ENCODE measurements at regions not wholly inside any gene's neighbourhood (a gene's known extent, or its start where the extent isn't known, plus 50 kb on each side); places are given as distances from the start of the nearest gene placed in this dataset.
A peak's percentile ranks its signal among the peaks of the same experiment; 100 is the strongest.

DNA sequence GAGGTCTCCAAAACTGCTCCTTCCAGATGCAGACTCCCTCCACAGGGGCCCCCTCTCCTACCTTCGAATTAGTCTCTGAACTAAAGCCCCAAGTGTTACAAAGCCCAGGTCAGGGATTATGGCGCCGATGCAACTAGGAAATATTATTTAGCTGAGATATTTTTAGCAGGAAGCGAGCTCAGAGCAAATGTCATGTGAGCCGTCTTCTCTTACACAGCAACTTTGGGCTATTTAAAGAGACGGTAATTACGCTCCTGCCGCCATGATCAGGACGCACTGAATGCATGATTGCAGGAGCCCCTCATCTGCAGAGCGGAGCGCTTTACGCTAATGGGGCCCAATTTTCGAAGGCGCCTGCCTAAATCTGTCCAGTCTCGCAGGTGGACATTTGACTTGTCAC is 55.3 kb upstream of the TARDBP start:
- Histone ChIP-seq H3K27me3 (ENCODE audit: insufficient read depth, low read length, poor library complexity) (no peaks in the 10 kb centered on the region), H3K9ac (ENCODE audit: low read depth, low read length) (no peak overlapping the region), H3K4me1 (ENCODE audit: insufficient read depth, low read length) (no peaks in the 10 kb centered on the region), H3K27ac (ENCODE audit: low read length) (no peak overlapping the region), H3K4me2 (ENCODE audit: insufficient read depth, low read length) (no peak overlapping the region), H4K20me1 (ENCODE audit: insufficient read depth, low read length) (no peaks in the 10 kb centered on the region), H3K9me3 (ENCODE audit: insufficient read depth, low read length, severe bottlenecking) (no peaks in the 10 kb centered on the region), H3K79me2 (ENCODE audit: insufficient read depth, low read length) (no peaks in the 10 kb centered on the region), H3K4me3 (ENCODE audit: low read depth in 1 of 2, low read length in 2 of 2) (no peak overlapping the region), H3K36me3 (ENCODE audit: insufficient read depth, low read length) (no peaks in the 10 kb centered on the region), H2AFZ (ENCODE audit: low read depth, low read length) (no peak overlapping the region)
- TF ChIP-seq CTCF (IDR thresholded peaks at IDR 0.05; ENCODE audit: borderline replicate concordance, extremely low read depth, low read length, poor library complexity, severe bottlenecking) (no peak), EZH2 (IDR thresholded peaks at IDR 0.05; ENCODE audit: borderline replicate concordance, low read depth, low read length, severe bottlenecking) (no peak)
- no peak for DNase-seq
- ATAC-seq (ENCODE audit: insufficient read depth, low read depth) = no peak

- Histone ChIP-seq H3K27me3 (ENCODE audit: insufficient read depth, low read length, poor library complexity) (peaks cover under 1% of the 10 kb centered on the region), H4K20me1 (ENCODE audit: insufficient read depth, low read length) (no peaks in the 10 kb centered on the region), H3K27ac (ENCODE audit: low read length) (no peak overlapping the region), H3K9ac (ENCODE audit: low read depth, low read length) (no peak overlapping the region), H3K9me3 (ENCODE audit: insufficient read depth, low read length, severe bottlenecking) (no peaks in the 10 kb centered on the region), H3K4me1 (ENCODE audit: insufficient read depth, low read length) (no peaks in the 10 kb centered on the region), H2AFZ (ENCODE audit: low read depth, low read length) (no peak overlapping the region), H3K79me2 (ENCODE audit: insufficient read depth, low read length) (no peaks in the 10 kb centered on the region), H3K36me3 (ENCODE audit: insufficient read depth, low read length) (no peaks in the 10 kb centered on the region), H3K4me3 (ENCODE audit: low read depth in 1 of 2, low read length in 2 of 2) (no peak overlapping the region), H3K4me2 (ENCODE audit: insufficient read depth, low read length) (no peak overlapping the region)
- ATAC-seq (ENCODE audit: insufficient read depth, low read depth) (no peak), DNase-seq (no peak)
- no peak for TF ChIP-seq CTCF (IDR thresholded peaks at IDR 0.05; ENCODE audit: borderline replicate concordance, extremely low read depth, low read length, poor library complexity, severe bottlenecking)
- TF ChIP-seq EZH2 (IDR thresholded peaks at IDR 0.05; ENCODE audit: borderline replicate concordance, low read depth, low read length, severe bottlenecking) = no peak
Measured at GRCh38 chr1:10958614-10959013, 53.8 kb upstream of the TARDBP start.

- TF ChIP-seq CTCF (IDR thresholded peaks at IDR 0.05; ENCODE audit: borderline replicate concordance, extremely low read depth, low read length, poor library complexity, severe bottlenecking) (peak; percentile 91), EZH2 (IDR thresholded peaks at IDR 0.05; ENCODE audit: borderline replicate concordance, low read depth, low read length, severe bottlenecking) (no peak)
- Histone ChIP-seq H3K4me1 (ENCODE audit: insufficient read depth, low read length) (no peaks in the 10 kb centered on the region), H3K9ac (ENCODE audit: low read depth, low read length) (no peak overlapping the region), H3K9me3 (ENCODE audit: insufficient read depth, low read length, severe bottlenecking) (no peaks in the 10 kb centered on the region), H3K27ac (ENCODE audit: low read length) (no peak overlapping the region), H2AFZ (ENCODE audit: low read depth, low read length) (peak overlapping the region; percentile 47; the same call in 1 of the 2 replicates), H4K20me1 (ENCODE audit: insufficient read depth, low read length) (no peaks in the 10 kb centered on the region), H3K27me3 (ENCODE audit: insufficient read depth, low read length, poor library complexity) (peaks cover 3% of the 10 kb centered on the region), H3K36me3 (ENCODE audit: insufficient read depth, low read length) (no peaks in the 10 kb centered on the region), H3K79me2 (ENCODE audit: insufficient read depth, low read length) (no peaks in the 10 kb centered on the region), H3K4me3 (ENCODE audit: low read depth in 1 of 2, low read length in 2 of 2) (no peak overlapping the region), H3K4me2 (ENCODE audit: insufficient read depth, low read length) (no peak overlapping the region)
- ATAC-seq (ENCODE audit: insufficient read depth, low read depth) = peak; percentile 97
- DNase-seq = peak; percentile 84
Measured at GRCh38 chr1:10960411-10961299, 51.8 kb upstream of the TARDBP start.

All from DND-41 (cell line).